ENCODE measurements at regions not wholly inside any gene's neighbourhood (a gene's known extent, or its start where the extent isn't known, plus 50 kb on each side); places are given as distances from the start of the nearest gene placed in this dataset.
"Not testable (repeated sequence)": the region's sequence is repeated elsewhere in the genome, so short reads cannot be mapped to it uniquely, and the experiment has no call there.

- H3K36me3 ChIP-seq: no peaks in the 10 kb centered on the region
- H3K27ac ChIP-seq: no peak overlapping the region
- no peaks in the 10 kb centered on the region for H3K27me3 ChIP-seq
- no peaks in the 10 kb centered on the region for H3K4me1 ChIP-seq
- H3K9me3 ChIP-seq: no peaks in the 10 kb centered on the region
- intact Hi-C loops (cut with DNase I; ENCODE audit: low total_unique reads) (no loop called here), in situ Hi-C loops (cut with MboI; ENCODE audit: low sequenced_read_pairs in 4 of 4) (no loop called here)
- ATAC-seq: no peak
- TF ChIP-seq CTCF (IDR thresholded peaks at IDR 0.05 in 4 of 5, conservative IDR thresholded peaks at IDR 0.05 in 1 of 5) (no peak), POLR2A (IDR thresholded peaks at IDR 0.05) (no peak)
- DNase-seq: no peak
- H3K4me3 ChIP-seq: no peak overlapping the region
Observed at GRCh38 chr21:20215959-20216358, 782.2 kb upstream of the NCAM2 start.

DNA sequence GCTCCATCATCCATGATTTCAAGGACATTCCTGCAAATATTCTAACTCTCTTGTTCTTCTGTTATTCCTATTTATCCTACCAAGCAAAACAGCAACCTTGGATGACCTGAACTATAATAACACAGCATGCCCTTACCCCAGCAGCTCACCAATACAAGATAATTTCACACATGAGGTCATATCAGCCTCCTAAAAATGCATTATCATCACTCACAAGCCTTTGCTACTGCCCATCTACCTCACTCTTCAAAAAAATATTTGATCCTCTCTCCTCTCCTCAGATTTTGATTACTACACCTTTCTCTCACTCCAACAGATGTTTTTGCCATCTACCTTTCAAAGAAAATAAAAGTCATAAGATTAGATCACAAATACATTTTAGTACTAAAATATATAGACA, 777.6 kb upstream of the NCAM2 start:
- no peak for TF ChIP-seq POLR2A (IDR thresholded peaks at IDR 0.05)
- no peak for TF ChIP-seq CTCF (IDR thresholded peaks at IDR 0.05 in 4 of 5, conservative IDR thresholded peaks at IDR 0.05 in 1 of 5)
- H3K4me3 ChIP-seq: no peak overlapping the region
- no peaks in the 10 kb centered on the region for H3K36me3 ChIP-seq
- intact Hi-C loops (cut with DNase I; ENCODE audit: low total_unique reads) (no loop called here), in situ Hi-C loops (cut with MboI; ENCODE audit: low sequenced_read_pairs in 4 of 4) (no loop called here)
- no peaks in the 10 kb centered on the region for H3K9me3 ChIP-seq
- no peaks in the 10 kb centered on the region for H3K4me1 ChIP-seq
- H3K27ac ChIP-seq: no peak overlapping the region
- ATAC-seq: no peak
- H3K27me3 ChIP-seq: no peaks in the 10 kb centered on the region
- no peak for DNase-seq

- DNase-seq; H3K27ac ChIP-seq; H3K9me3 ChIP-seq; H3K4me1 ChIP-seq; ATAC-seq; in situ Hi-C loops (cut with MboI; ENCODE audit: low sequenced_read_pairs in 4 of 4); H3K4me3 ChIP-seq; H3K36me3 ChIP-seq; H3K27me3 ChIP-seq; intact Hi-C loops (cut with DNase I; ENCODE audit: low total_unique reads): not testable (repeated sequence)
Observed at GRCh38 chr21:20221981-20222380, 776.2 kb upstream of the NCAM2 start.

DNA sequence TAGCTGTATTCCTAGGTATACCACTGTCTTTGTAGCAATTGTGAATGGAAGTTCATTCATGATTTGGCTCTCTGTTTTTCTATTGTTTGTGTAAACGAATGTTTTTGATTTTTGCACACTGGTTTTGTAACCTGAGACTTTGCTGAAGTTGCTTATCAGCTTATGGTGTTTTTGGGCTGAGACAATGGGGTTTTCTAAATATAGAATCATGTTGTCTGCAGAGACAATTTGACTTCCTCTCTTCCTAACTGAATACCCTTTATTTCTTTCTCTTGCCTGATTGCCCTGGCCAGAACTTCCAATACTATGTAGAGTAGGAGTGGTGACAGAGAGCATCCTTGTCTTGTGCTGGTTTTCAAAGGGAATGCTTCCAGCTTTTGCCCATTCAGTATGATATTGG, 761.6 kb upstream of the NCAM2 start:
- ATAC-seq; H3K27ac ChIP-seq; H3K4me1 ChIP-seq; DNase-seq; intact Hi-C loops (cut with DNase I; ENCODE audit: low total_unique reads); H3K27me3 ChIP-seq; in situ Hi-C loops (cut with MboI; ENCODE audit: low sequenced_read_pairs in 4 of 4); H3K36me3 ChIP-seq; H3K9me3 ChIP-seq; H3K4me3 ChIP-seq: not testable (repeated sequence)

GRCh38 chr21:20249401-20249800, 748.8 kb upstream of the NCAM2 start:
- DNase-seq (no peak), ATAC-seq (no peak)
- in situ Hi-C loops (cut with MboI; ENCODE audit: low sequenced_read_pairs in 4 of 4): no loop called here
- TF ChIP-seq CTCF (IDR thresholded peaks at IDR 0.05 in 4 of 5, conservative IDR thresholded peaks at IDR 0.05 in 1 of 5) (no peak), POLR2A (IDR thresholded peaks at IDR 0.05) (no peak)
- Histone ChIP-seq H3K4me1 (no peaks in the 10 kb centered on the region), H3K4me3 (no peak overlapping the region), H3K36me3 (no peaks in the 10 kb centered on the region), H3K27ac (no peak overlapping the region), H3K9me3 (no peaks in the 10 kb centered on the region), H3K27me3 (no peaks in the 10 kb centered on the region)
- intact Hi-C loops (cut with DNase I; ENCODE audit: low total_unique reads): no loop called here

DNA sequence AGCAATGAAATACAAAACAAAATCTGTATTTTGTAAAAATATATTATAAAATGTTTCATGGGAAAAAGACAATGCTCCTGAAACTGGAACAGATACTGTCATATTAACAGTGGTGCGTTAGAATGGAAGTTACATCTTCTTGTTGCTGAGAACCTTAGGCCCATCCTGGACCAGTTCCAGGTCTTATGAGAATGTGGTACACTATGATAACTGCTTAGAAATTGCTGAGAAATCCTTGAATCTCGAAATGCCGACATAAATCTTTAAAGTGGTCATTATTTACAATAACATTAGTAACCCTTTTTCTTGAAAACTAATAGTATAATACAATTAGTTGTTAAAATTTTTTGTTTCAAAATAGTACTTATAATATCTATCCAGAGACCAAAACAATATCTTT, 747.9 kb upstream of the NCAM2 start:
- in situ Hi-C loops (cut with MboI; ENCODE audit: low sequenced_read_pairs in 4 of 4): no loop called here
- ATAC-seq: no peak
- H3K27me3 ChIP-seq: no peaks in the 10 kb centered on the region
- H3K9me3 ChIP-seq: no peaks in the 10 kb centered on the region
- no peaks in the 10 kb centered on the region for H3K4me1 ChIP-seq
- intact Hi-C loops (cut with DNase I; ENCODE audit: low total_unique reads): no loop called here
- TF ChIP-seq CTCF (IDR thresholded peaks at IDR 0.05 in 4 of 5, conservative IDR thresholded peaks at IDR 0.05 in 1 of 5): no peak
- DNase-seq: no peak
- no peak overlapping the region for H3K4me3 ChIP-seq
- H3K36me3 ChIP-seq: no peaks in the 10 kb centered on the region
- H3K27ac ChIP-seq: no peak overlapping the region

All from gastrocnemius medialis (tissue), 4 donors.